GM23338 (cell line): ENCODE measurements at regions not wholly inside any gene's neighbourhood (a gene's known extent, or its start where the extent isn't known, plus 50 kb on each side); places are given as distances from the start of the nearest gene placed in this dataset.

Source experiments
- ATAC-seq: fragments of 200-7000 bp; cut with Tn5 transposase; 3 replicates; pipeline ENCODE4 v1.9.1; 2020
- DNase-seq: peaks from one replicate; pipeline ENCODE4 v3.0.0-alpha.2; 2015; ENCODE audit warnings: low spot score
- H2AFZ ChIP-seq: fragments of 200-600 bp; sonication (generic); 2 replicates; pipeline ENCODE4 v1.8.0; 2016; ENCODE audit warnings: antibody characterized with exemption, mild to moderate bottlenecking, moderate library complexity
- H3F3A ChIP-seq: fragments of 200-600 bp; sonication (generic); replicated peaks from 2 replicates; pipeline ENCODE4 v1.8.0; 2017; ENCODE audit warnings: antibody characterized with exemption, mixed run types, low read depth
- H3K27ac ChIP-seq: fragments of 200-600 bp; sonication (generic); 2 replicates; pipeline ENCODE4 v1.6.1; 2016; ENCODE audit warnings: low read depth
- H3K27me3 ChIP-seq: fragments of 200-600 bp; sonication (generic); 2 replicates; pipeline ENCODE4 v1.8.0; 2016; ENCODE audit warnings: mild to moderate bottlenecking, mixed run types, moderate library complexity; ENCODE audit not compliant: insufficient read depth
- H3K36me3 ChIP-seq: fragments of 200-600 bp; sonication (generic); 2 replicates; pipeline ENCODE4 v1.8.0; 2016; ENCODE audit warnings: mild to moderate bottlenecking; ENCODE audit not compliant: insufficient read depth
- H3K4me1 ChIP-seq: fragments of 200-600 bp; sonication (generic); 2 replicates; pipeline ENCODE4 v1.8.0; 2016; ENCODE audit warnings: mild to moderate bottlenecking, moderate library complexity; ENCODE audit not compliant: insufficient read depth
- H3K4me2 ChIP-seq: fragments of 200-600 bp; sonication (generic); 2 replicates; pipeline ENCODE4 v1.7.1; 2017; ENCODE audit warnings: mixed run types
- H3K4me3 ChIP-seq: fragments of 200-600 bp; sonication (generic); 2 replicates; pipeline ENCODE4 v1.6.1; 2016; ENCODE audit warnings: mixed run types
- H3K79me2 ChIP-seq: fragments of 200-600 bp; sonication (generic); replicated peaks from 2 replicates; pipeline ENCODE4 v1.8.0; 2017; ENCODE audit warnings: mild to moderate bottlenecking; ENCODE audit not compliant: insufficient read depth
- H3K9me2 ChIP-seq: fragments of 200-600 bp; sonication (generic); 2 replicates; pipeline ENCODE4 v1.8.0; 2017; ENCODE audit not compliant: insufficient read depth
- H4K20me1 ChIP-seq: fragments of 200-600 bp; sonication (generic); replicated peaks from 2 replicates; pipeline ENCODE4 v1.8.0; 2017; ENCODE audit warnings: mild to moderate bottlenecking; ENCODE audit not compliant: insufficient read depth
- H3K27ac Mint-ChIP-seq: 2 replicates; pipeline ENCODE4 v1.8.0; 2020; ENCODE audit warnings: inconsistent platforms, mild to moderate bottlenecking, moderate library complexity, mixed read lengths
- H3K27me3 Mint-ChIP-seq: 3 replicates; pipeline ENCODE4 v1.8.0; 2022; ENCODE audit warnings: low read depth, mild to moderate bottlenecking, moderate library complexity, mixed read lengths, inconsistent platforms; ENCODE audit not compliant: insufficient read depth, poor library complexity
- H3K36me3 Mint-ChIP-seq: 3 replicates; pipeline ENCODE4 v1.8.0; 2021; ENCODE audit warnings: low read depth, mild to moderate bottlenecking, inconsistent platforms, moderate library complexity, mixed read lengths
- H3K4me1 Mint-ChIP-seq: 3 replicates; pipeline ENCODE4 v1.8.0; 2020; ENCODE audit warnings: mild to moderate bottlenecking, inconsistent platforms, mixed read lengths
- H3K4me3 Mint-ChIP-seq: 3 replicates; pipeline ENCODE4 v1.8.0; 2021; ENCODE audit warnings: moderate library complexity, mild to moderate bottlenecking, inconsistent platforms, mixed read lengths
- H3K9me3 Mint-ChIP-seq: 3 replicates; pipeline ENCODE4 v1.8.0; 2020; ENCODE audit warnings: moderate library complexity, mild to moderate bottlenecking, inconsistent platforms, mixed read lengths
- ETS1 ChIP-seq: IDR thresholded peaks from 2 replicates; pipeline ENCODE4 v1.6.1; 2016; ENCODE audit warnings: antibody characterized with exemption
- EZH2 ChIP-seq: fragments of 200-600 bp; sonication (generic); IDR thresholded peaks from one replicate; pipeline ENCODE4 v1.8.0; 2017; ENCODE audit warnings: antibody characterized with exemption, mild to moderate bottlenecking, low read depth; ENCODE audit not compliant: unreplicated experiment
- EZH2phosphoT487 ChIP-seq: fragments of 200-600 bp; sonication (generic); IDR thresholded peaks from one replicate; pipeline ENCODE4 v1.8.1; 2018; ENCODE audit warnings: antibody characterized with exemption; ENCODE audit not compliant: unreplicated experiment
- JUNB ChIP-seq: IDR thresholded peaks from one replicate; pipeline ENCODE4 v1.6.1; 2016; ENCODE audit warnings: antibody characterized with exemption; ENCODE audit not compliant: unreplicated experiment
- NANOG ChIP-seq: IDR thresholded peaks from 2 replicates; pipeline ENCODE4 v1.6.1; 2016; ENCODE audit warnings: antibody characterized with exemption, borderline replicate concordance
- POLR2AphosphoS5 ChIP-seq: IDR thresholded peaks from 2 replicates; pipeline ENCODE4 v1.6.1; 2016; ENCODE audit warnings: antibody characterized with exemption, low read depth
- REST ChIP-seq: IDR thresholded peaks from one replicate; pipeline ENCODE4 v1.6.1; 2018; ENCODE audit warnings: antibody characterized with exemption; ENCODE audit not compliant: unreplicated experiment
- STAT1 ChIP-seq: IDR thresholded peaks from one replicate; pipeline ENCODE4 v1.6.1; 2016; ENCODE audit warnings: antibody characterized with exemption; ENCODE audit not compliant: unreplicated experiment
- ZNF331 ChIP-seq: fragments of 250-450 bp; sonication (Bioruptor Pico); IDR thresholded peaks from 2 replicates; pipeline ENCODE4 v1.5.0; 2020; ENCODE audit warnings: low read depth, mild to moderate bottlenecking, moderate library complexity
- ZNF462 ChIP-seq: fragments of 250-450 bp; sonication (Bioruptor Pico); IDR thresholded peaks from 2 replicates; pipeline ENCODE4 v1.5.0; 2020; ENCODE audit warnings: mild to moderate bottlenecking, moderate library complexity

GRCh38 chr15:70266412-70267121 lies 168.8 kb upstream of the TLE3 start (continued):
- TF ChIP-seq ZNF462 (CRISPR knock-in tag) (no peak), REST (no peak)

GRCh38 chr15:70265986-70266385 lies 168.3 kb upstream of the TLE3 start:
- H3K9me2 ChIP-seq, result no peaks in the 10 kb centered on the region
- H3K27ac Mint-ChIP-seq, result no peak overlapping the region
- DNase-seq, result no peak
- no peaks in the 10 kb centered on the region for H3K36me3 Mint-ChIP-seq
- no peaks in the 10 kb centered on the region for H3K27me3 ChIP-seq
- H3K4me1 ChIP-seq, result no peaks in the 10 kb centered on the region
- H3F3A ChIP-seq, result no peaks in the 10 kb centered on the region
- no peak overlapping the region for H2AFZ ChIP-seq
- no peak overlapping the region for H3K27ac ChIP-seq
- peaks cover 29% of the 10 kb centered on the region for H3K4me1 Mint-ChIP-seq
- no peaks in the 10 kb centered on the region for H4K20me1 ChIP-seq
- H3K4me2 ChIP-seq, result no peak overlapping the region
- H3K27me3 Mint-ChIP-seq, result peaks cover 11% of the 10 kb centered on the region
- no peak overlapping the region for H3K4me3 Mint-ChIP-seq
- no peaks in the 10 kb centered on the region for H3K79me2 ChIP-seq
- no peaks in the 10 kb centered on the region for H3K36me3 ChIP-seq
- no peaks in the 10 kb centered on the region for H3K9me3 Mint-ChIP-seq
- no peak for ATAC-seq
- no peak overlapping the region for H3K4me3 ChIP-seq
- TF ChIP-seq STAT1 (no peak), EZH2 (no peak), NANOG (no peak), REST (no peak), ZNF331 (CRISPR knock-in tag) (no peak), ETS1 (no peak), JUNB (no peak), POLR2AphosphoS5 (no peak), EZH2phosphoT487 (no peak)
